ENCODE measurements at regions not wholly inside any gene's neighbourhood (a gene's known extent, or its start where the extent isn't known, plus 50 kb on each side); places are given as distances from the start of the nearest gene placed in this dataset.

GRCh38 chr1:117278531-117278930 lies 67.8 kb upstream of the VTCN1 start:
- TF ChIP-seq CTCF (conservative IDR thresholded peaks at IDR 0.05; ENCODE audit: low read depth, low read length) (no peak), POLR2A (IDR thresholded peaks at IDR 0.05; ENCODE audit: low read depth, low read length) (no peak), ELK1 (IDR thresholded peaks at IDR 0.05; ENCODE audit: borderline replicate concordance, low read depth, low read length) (no peak), BHLHE40 (IDR thresholded peaks at IDR 0.05; ENCODE audit: low read depth, low read length) (no peak)

Data from IMR-90 (cell line).